ENCODE measurements at regions not wholly inside any gene's neighbourhood (a gene's known extent, or its start where the extent isn't known, plus 50 kb on each side); places are given as distances from the start of the nearest gene placed in this dataset.

DNA sequence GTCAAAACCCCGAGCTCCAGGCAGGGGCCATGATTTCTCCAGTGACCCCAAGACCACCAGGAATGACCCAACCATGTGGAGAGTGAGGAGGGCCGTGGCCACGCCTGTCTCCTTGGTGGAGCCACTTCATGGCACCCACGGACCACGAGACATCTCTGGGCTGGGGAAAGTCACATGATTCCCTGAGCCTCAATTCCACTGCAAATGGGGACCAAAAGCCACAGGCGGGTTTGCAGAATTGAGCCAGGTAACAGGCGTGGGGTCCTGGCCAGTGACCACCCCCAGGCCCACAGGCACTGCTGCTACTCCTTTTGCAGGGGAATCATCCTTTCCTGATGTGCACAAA, 178.9 kb downstream of the CTTN start:
- TF ChIP-seq POLR2A (IDR thresholded peaks at IDR 0.05; ENCODE audit: low read length) = no peak
- TF ChIP-seq GATA1 (IDR thresholded peaks at IDR 0.05; ENCODE audit: low read depth, low read length) = no peak

Measured in erythroblast (primary cell).